ENCODE measurements at regions not wholly inside any gene's neighbourhood (a gene's known extent, or its start where the extent isn't known, plus 50 kb on each side); places are given as distances from the start of the nearest gene placed in this dataset.

DNA sequence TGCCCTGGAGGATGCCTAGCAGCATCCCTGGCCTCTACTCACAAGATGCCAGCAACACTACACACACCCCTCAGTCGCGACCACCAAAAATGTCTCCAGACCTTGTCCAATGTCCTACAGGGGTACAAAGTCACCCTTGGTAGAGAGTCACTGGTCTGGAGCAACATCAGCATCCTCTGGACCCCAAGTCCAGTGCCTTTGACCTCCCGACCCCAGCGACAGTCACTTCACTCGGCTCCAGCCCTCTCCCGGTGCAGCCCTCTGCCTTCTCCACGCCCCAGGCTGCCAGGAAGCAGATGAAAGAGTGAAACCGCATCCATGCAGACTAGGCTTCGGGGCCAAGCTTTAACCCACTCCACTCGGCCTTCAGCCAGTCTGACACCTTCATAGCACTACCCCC, 92.0 kb upstream of the SRSF6 start:
- no peak overlapping the region for H2AFZ ChIP-seq (ENCODE audit: low read length)
- no peaks in the 10 kb centered on the region for H3K79me2 ChIP-seq (ENCODE audit: insufficient read depth, low read length)
- H3K27ac ChIP-seq (ENCODE audit: low read depth, low read length, poor library complexity, severe bottlenecking), result no peak overlapping the region
- TF ChIP-seq CTCF (IDR thresholded peaks at IDR 0.05; ENCODE audit: low read length), result no peak
- TF ChIP-seq EZH2 (IDR thresholded peaks at IDR 0.05; ENCODE audit: borderline replicate concordance, low read length), result no peak
- H3K4me1 ChIP-seq (ENCODE audit: insufficient read depth, low read length, severe bottlenecking), result no peaks in the 10 kb centered on the region
- H3K9me3 ChIP-seq (ENCODE audit: low read length), result no peaks in the 10 kb centered on the region
- no peaks in the 10 kb centered on the region for H3K36me3 ChIP-seq (ENCODE audit: insufficient read depth, low read length)
- H3K4me3 ChIP-seq (ENCODE audit: low read depth, low read length, poor library complexity, severe bottlenecking), result no peak overlapping the region
- no peaks in the 10 kb centered on the region for H3F3A ChIP-seq (ENCODE audit: insufficient read depth, low read length)
- no peak overlapping the region for H3K9ac ChIP-seq (ENCODE audit: low read length)
- H3K27me3 ChIP-seq (ENCODE audit: insufficient read depth, low read length), result no peaks in the 10 kb centered on the region
- H3K4me2 ChIP-seq (ENCODE audit: low read length), result no peak overlapping the region
- no peaks in the 10 kb centered on the region for H4K20me1 ChIP-seq (ENCODE audit: insufficient read depth, low read length)
- H3K9me2 ChIP-seq (ENCODE audit: low read depth, low read length), result no peaks in the 10 kb centered on the region

DNA sequence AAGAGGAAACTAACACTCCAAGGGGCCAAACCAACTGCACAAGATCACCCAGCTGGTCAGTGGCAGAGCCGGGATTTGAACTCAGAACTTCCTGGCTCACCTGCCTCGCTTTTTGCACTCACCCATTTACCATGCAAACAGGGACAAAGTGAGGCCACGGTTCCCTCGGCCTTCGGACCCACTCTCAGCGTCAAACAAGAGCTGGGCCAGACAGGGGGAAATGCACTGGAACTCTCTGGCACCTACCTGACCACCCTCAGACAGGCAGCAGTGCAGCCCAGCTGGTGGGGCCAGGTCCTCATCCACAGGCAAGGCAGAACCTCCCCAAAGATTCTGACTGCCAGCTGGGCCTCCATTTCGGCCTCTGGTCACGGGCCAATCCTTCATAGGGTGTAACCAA, 93.7 kb upstream of the SRSF6 start:
- H2AFZ ChIP-seq (ENCODE audit: low read length), result no peak overlapping the region
- H3K4me3 ChIP-seq (ENCODE audit: low read depth, low read length, poor library complexity, severe bottlenecking), result no peak overlapping the region
- TF ChIP-seq EZH2 (IDR thresholded peaks at IDR 0.05; ENCODE audit: borderline replicate concordance, low read length), result no peak
- TF ChIP-seq CTCF (IDR thresholded peaks at IDR 0.05; ENCODE audit: low read length), result no peak
- no peaks in the 10 kb centered on the region for H3K79me2 ChIP-seq (ENCODE audit: insufficient read depth, low read length)
- H3K9ac ChIP-seq (ENCODE audit: low read length), result no peak overlapping the region
- peaks cover under 1% of the 10 kb centered on the region; the same call in 1 of the 2 replicates for H3K27me3 ChIP-seq (ENCODE audit: insufficient read depth, low read length)
- H3F3A ChIP-seq (ENCODE audit: insufficient read depth, low read length), result no peaks in the 10 kb centered on the region
- H3K9me3 ChIP-seq (ENCODE audit: low read length), result no peaks in the 10 kb centered on the region
- H4K20me1 ChIP-seq (ENCODE audit: insufficient read depth, low read length), result no peaks in the 10 kb centered on the region
- H3K4me1 ChIP-seq (ENCODE audit: insufficient read depth, low read length, severe bottlenecking), result no peaks in the 10 kb centered on the region
- no peaks in the 10 kb centered on the region for H3K9me2 ChIP-seq (ENCODE audit: low read depth, low read length)
- no peak overlapping the region for H3K4me2 ChIP-seq (ENCODE audit: low read length)
- H3K36me3 ChIP-seq (ENCODE audit: insufficient read depth, low read length), result no peaks in the 10 kb centered on the region
- no peak overlapping the region for H3K27ac ChIP-seq (ENCODE audit: low read depth, low read length, poor library complexity, severe bottlenecking)

- Histone ChIP-seq H2AFZ (ENCODE audit: low read length) (no peak overlapping the region), H3K4me1 (ENCODE audit: insufficient read depth, low read length, severe bottlenecking) (no peaks in the 10 kb centered on the region), H3K27me3 (ENCODE audit: insufficient read depth, low read length) (peaks cover 3% of the 10 kb centered on the region; the same call in 1 of the 2 replicates), H3F3A (ENCODE audit: insufficient read depth, low read length) (no peaks in the 10 kb centered on the region), H4K20me1 (ENCODE audit: insufficient read depth, low read length) (no peaks in the 10 kb centered on the region), H3K9me2 (ENCODE audit: low read depth, low read length) (no peaks in the 10 kb centered on the region), H3K9ac (ENCODE audit: low read length) (no peak overlapping the region), H3K4me2 (ENCODE audit: low read length) (no peak overlapping the region), H3K27ac (ENCODE audit: low read depth, low read length, poor library complexity, severe bottlenecking) (no peak overlapping the region), H3K79me2 (ENCODE audit: insufficient read depth, low read length) (no peaks in the 10 kb centered on the region), H3K4me3 (ENCODE audit: low read depth, low read length, poor library complexity, severe bottlenecking) (no peak overlapping the region), H3K9me3 (ENCODE audit: low read length) (no peaks in the 10 kb centered on the region), H3K36me3 (ENCODE audit: insufficient read depth, low read length) (no peaks in the 10 kb centered on the region)
- no peak for TF ChIP-seq EZH2 (IDR thresholded peaks at IDR 0.05; ENCODE audit: borderline replicate concordance, low read length)
- no peak for TF ChIP-seq CTCF (IDR thresholded peaks at IDR 0.05; ENCODE audit: low read length)
Measured at GRCh38 chr20:43363506-43363905, 94.2 kb upstream of the SRSF6 start.

All from OCI-LY1 (cell line).